ENCODE measurements at regions not wholly inside any gene's neighbourhood (a gene's known extent, or its start where the extent isn't known, plus 50 kb on each side); places are given as distances from the start of the nearest gene placed in this dataset.

DNA sequence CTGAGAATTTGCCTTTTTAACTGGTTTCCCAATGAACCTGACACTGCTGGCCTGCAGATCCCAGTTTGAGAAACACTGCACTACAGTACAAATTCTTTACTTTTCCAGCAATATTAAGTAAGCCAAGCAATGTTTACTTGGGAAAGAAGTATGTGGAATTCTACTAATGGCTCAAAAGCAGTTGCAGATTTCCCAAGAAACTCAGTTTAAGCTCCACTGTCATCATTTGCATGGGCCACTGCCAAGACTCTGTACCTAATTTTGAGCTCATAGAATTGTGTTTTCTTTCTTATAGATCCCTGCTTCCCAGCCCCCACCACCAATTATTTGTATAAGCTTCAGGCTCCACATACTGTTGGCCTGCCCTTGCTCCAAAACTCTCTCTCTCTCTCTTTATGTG, 676.1 kb downstream of the RNF144A start:
- Histone ChIP-seq H3K36me3 (ENCODE audit: insufficient read depth, low read length) (no peaks in the 10 kb centered on the region), H3K4me2 (ENCODE audit: low read length) (no peak overlapping the region), H2AFZ (ENCODE audit: low read depth, low read length) (no peak overlapping the region), H3F3A (ENCODE audit: insufficient read depth, low read length, poor library complexity, severe bottlenecking) (no peaks in the 10 kb centered on the region), H3K9me3 (ENCODE audit: low read length) (no peaks in the 10 kb centered on the region), H3K4me3 (ENCODE audit: low read length) (no peak overlapping the region), H3K79me2 (replicated peaks; ENCODE audit: insufficient read depth, low read length) (no peaks in the 10 kb centered on the region), H4K20me1 (ENCODE audit: insufficient read depth) (no peaks in the 10 kb centered on the region), H3K9ac (ENCODE audit: low read length) (no peak overlapping the region), H3K27ac (ENCODE audit: low read length) (no peak overlapping the region), H3K27me3 (ENCODE audit: insufficient read depth, low read depth, low read length) (no peaks in the 10 kb centered on the region), H3K9me2 (ENCODE audit: insufficient read depth, low read length) (no peaks in the 10 kb centered on the region)
- TF ChIP-seq POLR2AphosphoS5 (IDR thresholded peaks at IDR 0.05) (no peak), SMC3 (conservative IDR thresholded peaks at IDR 0.05; ENCODE audit: poor library complexity) (no peak), TAF1 (IDR thresholded peaks at IDR 0.05; ENCODE audit: low read depth) (no peak), EP300 (conservative IDR thresholded peaks at IDR 0.05; ENCODE audit: poor library complexity, severe bottlenecking) (no peak), RAD21 (conservative IDR thresholded peaks at IDR 0.05) (no peak), EZH2 (IDR thresholded peaks at IDR 0.05; ENCODE audit: borderline replicate concordance, insufficient read depth, low read length, poor library complexity, severe bottlenecking) (no peak), MXI1 (conservative IDR thresholded peaks at IDR 0.05; ENCODE audit: poor library complexity, severe bottlenecking) (no peak)
- TF ChIP-seq, protein P1, sequence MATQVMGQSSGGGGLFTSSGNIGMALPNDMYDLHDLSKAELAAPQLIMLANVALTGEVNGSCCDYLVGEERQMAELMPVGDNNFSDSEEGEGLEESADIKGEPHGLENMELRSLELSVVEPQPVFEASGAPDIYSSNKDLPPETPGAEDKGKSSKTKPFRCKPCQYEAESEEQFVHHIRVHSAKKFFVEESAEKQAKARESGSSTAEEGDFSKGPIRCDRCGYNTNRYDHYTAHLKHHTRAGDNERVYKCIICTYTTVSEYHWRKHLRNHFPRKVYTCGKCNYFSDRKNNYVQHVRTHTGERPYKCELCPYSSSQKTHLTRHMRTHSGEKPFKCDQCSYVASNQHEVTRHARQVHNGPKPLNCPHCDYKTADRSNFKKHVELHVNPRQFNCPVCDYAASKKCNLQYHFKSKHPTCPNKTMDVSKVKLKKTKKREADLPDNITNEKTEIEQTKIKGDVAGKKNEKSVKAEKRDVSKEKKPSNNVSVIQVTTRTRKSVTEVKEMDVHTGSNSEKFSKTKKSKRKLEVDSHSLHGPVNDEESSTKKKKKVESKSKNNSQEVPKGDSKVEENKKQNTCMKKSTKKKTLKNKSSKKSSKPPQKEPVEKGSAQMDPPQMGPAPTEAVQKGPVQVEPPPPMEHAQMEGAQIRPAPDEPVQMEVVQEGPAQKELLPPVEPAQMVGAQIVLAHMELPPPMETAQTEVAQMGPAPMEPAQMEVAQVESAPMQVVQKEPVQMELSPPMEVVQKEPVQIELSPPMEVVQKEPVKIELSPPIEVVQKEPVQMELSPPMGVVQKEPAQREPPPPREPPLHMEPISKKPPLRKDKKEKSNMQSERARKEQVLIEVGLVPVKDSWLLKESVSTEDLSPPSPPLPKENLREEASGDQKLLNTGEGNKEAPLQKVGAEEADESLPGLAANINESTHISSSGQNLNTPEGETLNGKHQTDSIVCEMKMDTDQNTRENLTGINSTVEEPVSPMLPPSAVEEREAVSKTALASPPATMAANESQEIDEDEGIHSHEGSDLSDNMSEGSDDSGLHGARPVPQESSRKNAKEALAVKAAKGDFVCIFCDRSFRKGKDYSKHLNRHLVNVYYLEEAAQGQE (IDR thresholded peaks at IDR 0.05; ENCODE audit: borderline replicate concordance) = no peak
- TF ChIP-seq, protein P2, sequence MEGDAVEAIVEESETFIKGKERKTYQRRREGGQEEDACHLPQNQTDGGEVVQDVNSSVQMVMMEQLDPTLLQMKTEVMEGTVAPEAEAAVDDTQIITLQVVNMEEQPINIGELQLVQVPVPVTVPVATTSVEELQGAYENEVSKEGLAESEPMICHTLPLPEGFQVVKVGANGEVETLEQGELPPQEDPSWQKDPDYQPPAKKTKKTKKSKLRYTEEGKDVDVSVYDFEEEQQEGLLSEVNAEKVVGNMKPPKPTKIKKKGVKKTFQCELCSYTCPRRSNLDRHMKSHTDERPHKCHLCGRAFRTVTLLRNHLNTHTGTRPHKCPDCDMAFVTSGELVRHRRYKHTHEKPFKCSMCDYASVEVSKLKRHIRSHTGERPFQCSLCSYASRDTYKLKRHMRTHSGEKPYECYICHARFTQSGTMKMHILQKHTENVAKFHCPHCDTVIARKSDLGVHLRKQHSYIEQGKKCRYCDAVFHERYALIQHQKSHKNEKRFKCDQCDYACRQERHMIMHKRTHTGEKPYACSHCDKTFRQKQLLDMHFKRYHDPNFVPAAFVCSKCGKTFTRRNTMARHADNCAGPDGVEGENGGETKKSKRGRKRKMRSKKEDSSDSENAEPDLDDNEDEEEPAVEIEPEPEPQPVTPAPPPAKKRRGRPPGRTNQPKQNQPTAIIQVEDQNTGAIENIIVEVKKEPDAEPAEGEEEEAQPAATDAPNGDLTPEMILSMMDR (IDR thresholded peaks at IDR 0.05; ENCODE audit: poor library complexity, severe bottlenecking) = no peak

DNA sequence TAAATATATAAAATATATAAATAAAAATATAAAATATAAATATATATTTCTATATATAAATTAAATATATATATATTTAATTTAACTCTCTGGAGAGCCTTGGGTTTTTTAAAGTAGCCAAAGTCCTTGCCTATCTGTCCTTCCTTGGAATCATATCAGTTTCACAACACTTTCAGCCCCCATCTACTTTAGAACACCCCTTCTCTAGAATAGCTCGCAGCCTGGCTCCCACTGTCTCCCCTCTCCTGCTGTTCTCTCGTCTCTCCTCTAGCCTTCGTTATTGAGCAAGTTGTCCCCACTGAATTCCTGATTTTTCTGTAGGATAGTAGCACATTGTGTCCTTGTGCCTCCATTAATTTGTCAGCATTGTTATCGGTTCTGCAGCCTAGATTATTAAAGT, 677.0 kb downstream of the RNF144A start:
- Histone ChIP-seq H3K79me2 (replicated peaks; ENCODE audit: insufficient read depth, low read length) (no peaks in the 10 kb centered on the region), H3K36me3 (ENCODE audit: insufficient read depth, low read length) (no peaks in the 10 kb centered on the region), H3K4me3 (ENCODE audit: low read length) (no peak overlapping the region), H4K20me1 (ENCODE audit: insufficient read depth) (no peaks in the 10 kb centered on the region), H2AFZ (ENCODE audit: low read depth, low read length) (no peak overlapping the region), H3K9me3 (ENCODE audit: low read length) (no peaks in the 10 kb centered on the region), H3K4me2 (ENCODE audit: low read length) (no peak overlapping the region), H3F3A (ENCODE audit: insufficient read depth, low read length, poor library complexity, severe bottlenecking) (no peaks in the 10 kb centered on the region), H3K27ac (ENCODE audit: low read length) (no peak overlapping the region), H3K9ac (ENCODE audit: low read length) (no peak overlapping the region), H3K9me2 (ENCODE audit: insufficient read depth, low read length) (no peaks in the 10 kb centered on the region), H3K27me3 (ENCODE audit: insufficient read depth, low read depth, low read length) (no peaks in the 10 kb centered on the region)
- TF ChIP-seq, protein P1 (IDR thresholded peaks at IDR 0.05; ENCODE audit: borderline replicate concordance) = no peak
- no peak for TF ChIP-seq POLR2AphosphoS5 (IDR thresholded peaks at IDR 0.05)
- TF ChIP-seq MXI1 (conservative IDR thresholded peaks at IDR 0.05; ENCODE audit: poor library complexity, severe bottlenecking) = no peak
- no peak for TF ChIP-seq SMC3 (conservative IDR thresholded peaks at IDR 0.05; ENCODE audit: poor library complexity)
- no peak for TF ChIP-seq EZH2 (IDR thresholded peaks at IDR 0.05; ENCODE audit: borderline replicate concordance, insufficient read depth, low read length, poor library complexity, severe bottlenecking)
- TF ChIP-seq TAF1 (IDR thresholded peaks at IDR 0.05; ENCODE audit: low read depth) = no peak

All from neural cell (in vitro differentiated cells).